HK-2 (cell line): ENCODE measurements at regions not wholly inside any gene's neighbourhood (a gene's known extent, or its start where the extent isn't known, plus 50 kb on each side); places are given as distances from the start of the nearest gene placed in this dataset.
"Not testable (repeated sequence)": the region's sequence is repeated elsewhere in the genome, so short reads cannot be mapped to it uniquely, and the experiment has no call there.

Experiments
- DNase-seq: peaks from one replicate; pipeline ENCODE4 v3.0.0-alpha.2; 2018; ENCODE audit not compliant: unreplicated experiment

- DNase-seq = no peak
Observed at GRCh38 chr4:188660796-188661195, 521.6 kb downstream of the TRIML1 start.

GRCh38 chr4:188661502-188661901 is 522.3 kb downstream of the TRIML1 start:
- DNase-seq = no peak

- no peak for DNase-seq
Observed at GRCh38 chr4:188663369-188663768, 524.1 kb downstream of the TRIML1 start.

GRCh38 chr4:188665491-188666457 is 526.5 kb downstream of the TRIML1 start:
- no peak for DNase-seq

- DNase-seq = not testable (repeated sequence)
Observed at GRCh38 chr4:188678691-188679090, 539.5 kb downstream of the TRIML1 start.

GRCh38 chr4:188680004-188680666 is 540.9 kb downstream of the TRIML1 start:
- DNase-seq = no peak

GRCh38 chr4:188680667-188681063 is 541.4 kb downstream of the TRIML1 start:
- no peak for DNase-seq

- no peak for DNase-seq
Observed at GRCh38 chr4:188682321-188682720, 543.1 kb downstream of the TRIML1 start.

- no peak for DNase-seq
Observed at GRCh38 chr4:188683571-188683970, 544.3 kb downstream of the TRIML1 start.

GRCh38 chr4:188688956-188689355 is 549.7 kb downstream of the TRIML1 start:
- DNase-seq = no peak

GRCh38 chr4:188691811-188692210 is 552.6 kb downstream of the TRIML1 start:
- no peak for DNase-seq

GRCh38 chr4:188695261-188695660 is 556.0 kb downstream of the TRIML1 start:
- no peak for DNase-seq

- no peak for DNase-seq
Observed at GRCh38 chr4:188697243-188697642, 558.0 kb downstream of the TRIML1 start.

- DNase-seq = no peak
Observed at GRCh38 chr4:188701952-188702351, 562.7 kb downstream of the TRIML1 start.

- DNase-seq = no peak
Observed at GRCh38 chr4:188704288-188704687, 565.0 kb downstream of the TRIML1 start.

GRCh38 chr4:188707036-188707435 is 567.8 kb downstream of the TRIML1 start:
- no peak for DNase-seq

- no peak for DNase-seq
Observed at GRCh38 chr4:188714501-188714900, 575.3 kb downstream of the TRIML1 start.

- peak; percentile 4 for DNase-seq
Observed at GRCh38 chr4:188714907-188715306, 575.7 kb downstream of the TRIML1 start.

- no peak for DNase-seq
Observed at GRCh38 chr4:188717661-188718060, 578.4 kb downstream of the TRIML1 start.

GRCh38 chr4:188719794-188720193 is 580.6 kb downstream of the TRIML1 start:
- no peak for DNase-seq

- DNase-seq = no peak
Observed at GRCh38 chr4:188722911-188723310, 583.7 kb downstream of the TRIML1 start.

- DNase-seq = no peak
Observed at GRCh38 chr4:188727746-188728145, 588.5 kb downstream of the TRIML1 start.

- DNase-seq = no peak
Observed at GRCh38 chr4:188728359-188728758, 589.1 kb downstream of the TRIML1 start.
